HFF-Myc (cell line): ENCODE measurements at regions not wholly inside any gene's neighbourhood (a gene's known extent, or its start where the extent isn't known, plus 50 kb on each side); places are given as distances from the start of the nearest gene placed in this dataset.

ENCODE experiments used
- DNase-seq: peaks from one replicate; pipeline ENCODE4 v3.0.0-alpha.2; 2011; ENCODE audit warnings: low read depth; ENCODE audit errors: extremely low read depth
- H3K4me3 ChIP-seq: replicated peaks from 2 replicates; pipeline ENCODE4 v1.5.1; 2011; ENCODE audit warnings: low read depth, mild to moderate bottlenecking, control low read depth, low read length
- TF ChIP-seq, protein P1 (sequence below): IDR thresholded peaks from 2 replicates; pipeline ENCODE4 v1.5.1; 2012; ENCODE audit warnings: mild to moderate bottlenecking, low read depth, low read length, control low read depth; ENCODE audit errors: missing control alignments

DNA sequence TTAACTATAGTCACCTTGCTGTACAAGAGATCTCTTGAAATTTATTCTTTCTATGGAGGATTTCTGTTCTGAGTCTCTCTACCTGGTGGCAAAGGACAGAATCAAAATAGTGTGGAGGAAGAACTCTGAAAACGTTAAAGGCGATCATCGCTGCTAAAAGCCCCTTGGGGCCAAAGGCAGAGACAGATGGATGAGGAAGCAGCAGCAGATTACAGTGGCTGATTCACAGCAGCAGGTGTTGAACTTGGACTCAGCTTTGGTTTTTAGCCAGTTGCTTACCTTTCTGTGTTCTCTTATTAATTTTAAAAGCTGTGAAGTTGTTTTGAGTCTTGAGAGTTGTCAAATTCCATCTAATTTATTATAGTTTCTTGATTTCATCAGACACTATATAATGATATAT is 956.1 kb upstream of the GOT2 start:
- TF ChIP-seq, protein P1, sequence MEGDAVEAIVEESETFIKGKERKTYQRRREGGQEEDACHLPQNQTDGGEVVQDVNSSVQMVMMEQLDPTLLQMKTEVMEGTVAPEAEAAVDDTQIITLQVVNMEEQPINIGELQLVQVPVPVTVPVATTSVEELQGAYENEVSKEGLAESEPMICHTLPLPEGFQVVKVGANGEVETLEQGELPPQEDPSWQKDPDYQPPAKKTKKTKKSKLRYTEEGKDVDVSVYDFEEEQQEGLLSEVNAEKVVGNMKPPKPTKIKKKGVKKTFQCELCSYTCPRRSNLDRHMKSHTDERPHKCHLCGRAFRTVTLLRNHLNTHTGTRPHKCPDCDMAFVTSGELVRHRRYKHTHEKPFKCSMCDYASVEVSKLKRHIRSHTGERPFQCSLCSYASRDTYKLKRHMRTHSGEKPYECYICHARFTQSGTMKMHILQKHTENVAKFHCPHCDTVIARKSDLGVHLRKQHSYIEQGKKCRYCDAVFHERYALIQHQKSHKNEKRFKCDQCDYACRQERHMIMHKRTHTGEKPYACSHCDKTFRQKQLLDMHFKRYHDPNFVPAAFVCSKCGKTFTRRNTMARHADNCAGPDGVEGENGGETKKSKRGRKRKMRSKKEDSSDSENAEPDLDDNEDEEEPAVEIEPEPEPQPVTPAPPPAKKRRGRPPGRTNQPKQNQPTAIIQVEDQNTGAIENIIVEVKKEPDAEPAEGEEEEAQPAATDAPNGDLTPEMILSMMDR = no peak
- no peak overlapping the region for H3K4me3 ChIP-seq
- no peak for DNase-seq

DNA sequence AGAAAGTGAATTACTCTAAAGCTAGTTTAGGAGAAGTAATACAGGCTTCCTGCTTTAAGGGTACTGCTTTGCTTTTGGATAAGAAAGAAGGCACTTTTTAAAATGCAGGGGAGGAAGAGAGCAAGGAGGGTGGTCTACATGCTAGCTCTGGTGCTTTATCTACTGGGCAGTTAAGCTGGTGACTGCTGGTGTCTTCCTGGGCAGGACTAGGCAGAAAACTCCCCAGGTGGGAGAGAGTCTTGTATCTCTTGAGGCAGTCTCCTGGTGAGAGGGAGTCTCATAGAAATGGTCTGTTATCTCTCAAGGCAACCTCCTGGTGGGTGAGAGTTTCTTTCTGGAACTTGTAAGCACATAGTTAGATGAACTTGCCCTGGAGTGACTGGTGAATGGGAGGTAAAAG is 953.9 kb upstream of the GOT2 start:
- H3K4me3 ChIP-seq = no peak overlapping the region
- TF ChIP-seq, protein P1 = no peak
- no peak for DNase-seq

DNA sequence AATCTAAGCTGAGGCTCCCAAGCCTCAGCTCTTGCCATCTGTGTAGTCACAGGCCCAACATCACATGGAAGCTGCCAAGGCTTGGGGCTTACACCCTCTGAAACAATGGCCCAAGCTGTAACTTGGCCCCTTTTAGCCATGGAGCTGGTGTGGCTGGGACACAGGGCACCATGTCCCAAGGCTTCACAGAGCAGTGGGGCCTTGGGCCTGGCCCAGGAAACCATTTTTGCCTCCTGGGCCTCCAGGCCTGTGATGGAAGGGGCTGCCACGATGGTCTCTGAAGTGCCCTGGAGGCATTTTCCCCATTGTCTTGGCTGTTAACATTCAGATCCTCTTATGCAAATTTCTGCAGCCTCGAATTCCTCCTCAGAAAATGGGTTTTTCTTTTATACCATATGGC is 952.3 kb upstream of the GOT2 start:
- TF ChIP-seq, protein P1 = no peak
- H3K4me3 ChIP-seq = no peak overlapping the region
- DNase-seq = no peak

DNA sequence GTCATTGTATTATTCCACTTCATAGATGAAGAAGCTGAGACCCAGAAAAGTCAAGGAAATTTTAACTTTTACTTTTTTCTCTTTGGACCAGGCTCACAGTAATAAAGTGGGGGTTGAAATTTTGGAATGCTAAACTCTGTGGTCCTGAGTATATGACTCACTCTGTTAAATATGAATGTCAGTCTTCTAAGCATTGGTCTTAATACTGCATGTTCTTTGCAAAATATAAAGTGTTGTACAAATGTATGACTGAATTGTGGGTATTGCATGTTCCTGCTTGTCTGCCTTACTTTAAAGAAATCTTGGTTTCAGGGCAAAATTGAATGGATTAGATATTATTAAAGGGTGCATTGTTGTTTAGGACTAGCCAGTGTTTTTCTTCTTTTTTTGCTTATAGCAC is 950.8 kb upstream of the GOT2 start:
- TF ChIP-seq, protein P1 = no peak
- H3K4me3 ChIP-seq = no peak overlapping the region
- no peak for DNase-seq

DNA sequence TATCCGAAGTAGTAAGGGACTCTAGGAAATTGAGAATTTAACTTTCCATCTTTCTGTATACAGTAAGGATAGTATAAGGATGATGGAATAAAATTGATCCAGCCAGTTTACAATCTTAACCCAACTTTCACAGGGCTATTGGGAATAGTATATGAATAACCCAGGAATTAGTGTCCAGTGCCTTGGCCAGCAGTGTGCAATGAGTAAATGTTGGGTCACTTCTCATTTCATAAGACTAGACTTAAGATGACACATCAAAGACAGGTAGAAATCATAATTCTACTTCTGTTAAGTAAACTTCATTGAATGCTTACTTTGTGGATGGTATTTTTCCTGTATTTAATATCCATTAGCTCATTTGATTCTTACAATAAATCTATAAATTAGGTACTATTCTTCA is 949.6 kb upstream of the GOT2 start:
- DNase-seq = no peak

DNA sequence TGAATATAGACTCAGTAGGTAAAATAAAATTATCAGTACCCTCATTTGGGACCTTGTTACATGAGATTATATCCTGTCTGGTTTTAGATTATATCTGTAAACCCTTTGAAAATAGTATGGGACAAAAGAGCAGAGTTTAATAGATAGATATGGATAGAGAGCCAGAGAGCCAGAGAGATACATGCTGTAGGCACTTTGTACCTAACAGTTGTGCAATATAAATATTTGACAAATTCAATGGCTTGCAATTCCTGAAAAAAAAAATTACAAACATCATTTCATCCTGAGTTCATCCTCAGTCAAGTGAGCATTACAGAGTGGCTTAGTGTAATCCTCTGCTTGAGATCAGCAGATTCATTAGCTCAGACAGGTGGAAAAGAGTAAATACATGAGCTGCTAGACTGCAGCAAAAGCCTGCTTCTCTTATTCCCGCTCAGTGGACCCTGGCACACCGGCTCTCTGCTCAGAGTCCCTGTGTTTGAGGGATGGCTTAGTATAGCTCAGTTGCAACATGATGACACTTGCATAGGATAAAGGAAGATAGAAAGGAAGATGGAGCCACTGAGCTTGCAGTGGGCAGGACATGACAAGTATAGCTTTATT is 931.6 kb upstream of the GOT2 start:
- DNase-seq = no peak
- H3K4me3 ChIP-seq = no peak overlapping the region
- TF ChIP-seq, protein P1 = no peak

More for the DNA sequence above, 949.6 kb upstream of the GOT2 start:
- H3K4me3 ChIP-seq = no peak overlapping the region
- TF ChIP-seq, protein P1 = no peak

DNA sequence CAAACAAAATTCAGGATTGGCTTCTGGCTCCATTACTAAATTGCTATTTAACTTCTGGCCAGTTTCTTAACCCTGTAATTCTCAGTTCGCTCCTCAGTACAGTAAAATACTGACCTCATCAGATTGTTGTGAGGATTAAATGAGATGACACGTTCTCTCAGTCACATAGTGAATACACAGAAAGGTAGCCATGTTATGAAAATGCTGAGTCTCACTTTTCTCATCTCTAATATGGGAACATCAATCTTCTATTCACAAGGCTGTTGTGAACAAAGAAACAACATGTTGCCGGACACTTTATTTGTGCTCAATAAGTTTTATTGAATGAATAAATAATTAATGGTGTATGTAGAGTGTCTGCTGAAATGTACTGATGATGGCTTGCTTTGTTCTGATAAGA is 924.5 kb upstream of the GOT2 start:
- DNase-seq = no peak
- TF ChIP-seq, protein P1 = no peak
- H3K4me3 ChIP-seq = no peak overlapping the region
